AG09309 (cell line): ENCODE measurements at regions not wholly inside any gene's neighbourhood (a gene's known extent, or its start where the extent isn't known, plus 50 kb on each side); places are given as distances from the start of the nearest gene placed in this dataset.
A peak's percentile ranks its signal among the peaks of the same experiment; 100 is the strongest.

Experiments used
- DNase-seq: peaks from one replicate; pipeline ENCODE4 v3.0.0-alpha.2; 2010; ENCODE audit warnings: low read depth
- H3K4me3 ChIP-seq: 2 replicates; pipeline ENCODE4 v1.5.1; 2011; ENCODE audit warnings: mild to moderate bottlenecking, low read depth, low read length, moderate library complexity; ENCODE audit not compliant: control insufficient read depth
- CTCF ChIP-seq: IDR thresholded peaks from 2 replicates; pipeline ENCODE4 v1.5.1; 2011; ENCODE audit warnings: mild to moderate bottlenecking, low read depth, low read length, inconsistent platforms; ENCODE audit not compliant: insufficient read depth, control insufficient read depth; ENCODE audit errors: missing control alignments

- DNase-seq: no peak
- TF ChIP-seq CTCF: no peak
- no peak overlapping the region for H3K4me3 ChIP-seq
Measured at GRCh38 chr13:26880735-26881134, 120.1 kb upstream of the GPR12 start.

- no peak overlapping the region for H3K4me3 ChIP-seq
- DNase-seq: no peak
- TF ChIP-seq CTCF: no peak
Measured at GRCh38 chr13:26878438-26878837, 117.9 kb upstream of the GPR12 start.

GRCh38 chr13:26873386-26873698 lies 112.8 kb upstream of the GPR12 start:
- no peak overlapping the region for H3K4me3 ChIP-seq
- no peak for DNase-seq
- no peak for TF ChIP-seq CTCF

GRCh38 chr13:26872525-26873385 lies 112.2 kb upstream of the GPR12 start:
- no peak overlapping the region for H3K4me3 ChIP-seq
- DNase-seq: no peak
- TF ChIP-seq CTCF: peak; percentile 81

- DNase-seq: no peak
- H3K4me3 ChIP-seq: no peak overlapping the region
- no peak for TF ChIP-seq CTCF
Measured at GRCh38 chr13:26867451-26868091, 107.0 kb upstream of the GPR12 start.

GRCh38 chr13:26864576-26864975 lies 104.0 kb upstream of the GPR12 start:
- no peak overlapping the region for H3K4me3 ChIP-seq
- no peak for DNase-seq
- TF ChIP-seq CTCF: no peak
